Naive B cell (primary cell): ENCODE measurements at regions not wholly inside any gene's neighbourhood (a gene's known extent, or its start where the extent isn't known, plus 50 kb on each side); places are given as distances from the start of the nearest gene placed in this dataset.

ENCODE experiments used
- ATAC-seq, 2 donors: fragments of 150-1000 bp; cut with Tn5 transposase; 2 replicates each; pipeline ENCODE4 v1.10.0; 2021; ENCODE audit warnings: low read depth in 2 of 2, mild to moderate bottlenecking in 2 of 2, moderate library complexity in 2 of 2
- DNase-seq: peaks from one replicate; pipeline ENCODE4 v3.0.0; 2022
- H3K27ac Mint-ChIP-seq, 6 donors: one replicate each; pipeline ENCODE4 v1.8.0; 2020 to 2022; ENCODE audit warnings: mild to moderate bottlenecking in 6 of 6, mixed read lengths in 6 of 6, moderate library complexity in 5 of 6, inconsistent platforms in 2 of 6
- H3K27me3 Mint-ChIP-seq, 3 donors: one replicate each; pipeline ENCODE4 v1.8.0; 2021 to 2022; ENCODE audit warnings: mixed read lengths in 3 of 3, mild to moderate bottlenecking in 1 of 3
- H3K36me3 Mint-ChIP-seq, 2 donors: one replicate each; pipeline ENCODE4 v1.8.0; 2020 to 2022; ENCODE audit warnings: mixed read lengths in 2 of 2, inconsistent platforms in 1 of 2, mild to moderate bottlenecking in 1 of 2
- H3K4me1 Mint-ChIP-seq, 3 donors: one replicate each; pipeline ENCODE4 v1.8.0; 2020 to 2022; ENCODE audit warnings: mixed read lengths in 3 of 3, inconsistent platforms in 1 of 3, mild to moderate bottlenecking in 1 of 3, moderate library complexity in 1 of 3
- H3K4me3 Mint-ChIP-seq, 8 donors: one replicate each; pipeline ENCODE4 v1.8.0; 2020 to 2022; ENCODE audit warnings: mild to moderate bottlenecking in 8 of 8, mixed read lengths in 8 of 8, moderate library complexity in 8 of 8, inconsistent platforms in 2 of 8
- H3K9me3 Mint-ChIP-seq, 7 donors: one replicate each; pipeline ENCODE4 v1.8.0; 2020 to 2022; ENCODE audit warnings: mixed read lengths in 7 of 7, mild to moderate bottlenecking in 5 of 7, inconsistent platforms in 2 of 7, moderate library complexity in 1 of 7

DNA sequence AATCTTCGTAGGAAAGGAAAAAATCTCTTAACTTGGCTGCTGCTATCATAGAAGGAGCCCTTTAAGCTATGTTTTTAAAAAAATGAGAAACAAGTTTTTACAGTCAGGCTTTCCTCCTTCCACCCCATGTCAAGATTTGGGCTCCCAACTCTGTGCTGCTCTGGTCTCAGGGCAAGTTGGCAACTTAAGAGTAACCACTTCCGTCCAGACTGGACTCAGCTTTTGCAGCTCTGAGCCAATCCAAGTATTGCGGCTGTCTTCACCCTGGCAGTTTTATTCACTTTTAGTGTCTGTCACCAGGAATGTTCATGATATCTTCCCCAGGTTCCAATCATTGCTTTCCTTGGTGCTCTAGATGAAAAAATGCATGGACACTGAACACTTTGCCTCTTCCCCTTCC, 115.9 kb upstream of the GAS1 start:
- H3K36me3 Mint-ChIP-seq, result no peaks in the 10 kb centered on the region
- no peak overlapping the region for H3K27ac Mint-ChIP-seq
- ATAC-seq (no peak), DNase-seq (no peak)
- no peak overlapping the region for H3K4me3 Mint-ChIP-seq
- no peaks in the 10 kb centered on the region for H3K4me1 Mint-ChIP-seq
- peaks cover 0 to 14% (median 2%) of the 10 kb centered on the region in 7 donors for H3K9me3 Mint-ChIP-seq
- H3K27me3 Mint-ChIP-seq, result no peaks in the 10 kb centered on the region

DNA sequence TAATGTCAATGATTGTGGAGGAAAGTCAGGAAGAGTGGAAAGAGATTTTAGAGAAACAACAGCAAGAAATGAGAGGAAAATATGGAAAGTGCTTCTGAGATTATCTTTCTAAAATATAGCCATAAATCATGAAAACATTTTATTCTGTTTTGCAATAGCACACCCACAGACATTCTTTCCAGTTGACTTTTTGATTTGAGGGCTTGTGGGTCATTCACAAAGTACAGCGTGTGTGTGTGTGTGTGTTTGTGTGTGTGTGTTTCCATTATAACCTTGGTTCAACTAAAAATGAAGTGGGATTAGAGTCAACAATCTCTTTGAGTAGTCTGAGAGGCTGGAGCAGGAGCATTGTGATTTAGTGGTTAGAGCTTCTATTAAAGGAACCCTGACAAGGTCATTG, 116.6 kb upstream of the GAS1 start:
- ATAC-seq (no peak), DNase-seq (no peak)
- Mint-ChIP-seq H3K36me3 (no peaks in the 10 kb centered on the region), H3K27ac (no peak overlapping the region), H3K4me3 (no peak overlapping the region), H3K27me3 (no peaks in the 10 kb centered on the region), H3K4me1 (no peaks in the 10 kb centered on the region), H3K9me3 (peaks cover 0 to 11% (median 2%) of the 10 kb centered on the region in 7 donors)

DNA sequence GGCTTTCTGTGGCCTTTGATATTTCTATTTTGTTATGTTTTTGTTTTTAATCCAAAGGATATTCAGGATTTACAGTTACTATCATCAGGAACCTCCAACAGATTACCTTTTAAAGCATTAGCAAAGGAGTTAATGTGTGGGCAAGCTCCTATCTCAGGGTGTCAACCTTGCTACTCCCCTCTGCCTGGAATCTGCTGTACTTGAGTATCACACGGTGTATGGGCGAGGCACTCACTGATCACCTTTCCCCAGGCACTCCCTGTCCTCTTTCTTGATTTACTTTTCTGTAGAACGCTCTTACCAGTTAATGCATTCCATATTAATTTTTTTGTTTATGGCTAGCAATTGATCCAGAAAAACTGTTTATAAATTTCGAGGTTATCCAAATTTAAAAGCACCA, 117.0 kb upstream of the GAS1 start:
- ATAC-seq, result no peak
- Mint-ChIP-seq H3K27ac (no peak overlapping the region), H3K27me3 (no peaks in the 10 kb centered on the region), H3K9me3 (peaks cover 0 to 7% (median 2%) of the 10 kb centered on the region in 7 donors), H3K4me1 (no peaks in the 10 kb centered on the region), H3K4me3 (no peak overlapping the region), H3K36me3 (no peaks in the 10 kb centered on the region)
- DNase-seq, result no peak

DNA sequence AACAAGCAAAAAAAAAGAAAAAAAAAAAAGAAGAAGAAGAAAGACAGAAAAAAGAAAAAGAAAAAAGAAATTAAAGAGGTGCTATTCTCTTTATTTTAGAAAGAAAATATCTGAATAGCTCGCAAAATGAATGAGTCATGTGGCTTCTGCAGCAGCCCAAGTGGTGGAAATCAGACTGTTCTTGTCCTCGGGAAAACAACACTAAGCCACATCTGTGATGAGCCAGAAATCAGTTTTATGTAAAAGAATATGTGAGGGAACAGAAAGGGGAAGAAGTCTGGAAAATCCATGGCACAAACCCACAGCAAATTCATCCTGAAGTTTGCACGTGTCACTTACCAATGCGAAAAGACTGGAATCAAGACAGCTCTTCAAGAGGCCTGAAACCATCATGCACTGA, 118.7 kb upstream of the GAS1 start:
- Mint-ChIP-seq H3K27ac (no peak overlapping the region), H3K9me3 (peaks cover 0 to 7% (median 2%) of the 10 kb centered on the region in 7 donors), H3K36me3 (no peaks in the 10 kb centered on the region), H3K4me1 (no peaks in the 10 kb centered on the region), H3K27me3 (no peaks in the 10 kb centered on the region), H3K4me3 (no peak overlapping the region)
- ATAC-seq (no peak), DNase-seq (no peak)

DNA sequence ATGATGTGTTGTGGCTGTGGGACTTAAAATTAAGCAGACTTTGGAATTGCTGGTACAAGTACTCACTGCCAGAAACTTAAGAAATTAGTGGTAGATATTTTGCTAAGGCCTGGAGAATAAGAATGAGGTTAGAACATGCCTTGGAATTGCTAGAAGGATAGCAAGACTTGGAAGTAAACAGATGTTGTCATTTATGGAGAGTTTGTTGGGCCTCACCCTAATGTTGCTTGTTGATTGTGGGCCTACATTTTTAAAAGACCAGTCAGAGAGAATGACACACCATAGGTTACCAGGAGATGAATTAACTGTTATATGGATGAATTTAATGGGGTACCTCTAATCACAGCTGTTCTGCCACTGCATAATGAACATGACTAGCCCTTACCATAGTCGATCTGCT, 120.1 kb upstream of the GAS1 start:
- no peaks in the 10 kb centered on the region for H3K4me1 Mint-ChIP-seq
- no peak overlapping the region for H3K4me3 Mint-ChIP-seq
- H3K9me3 Mint-ChIP-seq, result peaks cover 0 to 7% (median 2%) of the 10 kb centered on the region in 7 donors
- DNase-seq (no peak), ATAC-seq (no peak)
- no peaks in the 10 kb centered on the region for H3K36me3 Mint-ChIP-seq
- H3K27ac Mint-ChIP-seq, result no peak overlapping the region
- no peaks in the 10 kb centered on the region for H3K27me3 Mint-ChIP-seq

DNA sequence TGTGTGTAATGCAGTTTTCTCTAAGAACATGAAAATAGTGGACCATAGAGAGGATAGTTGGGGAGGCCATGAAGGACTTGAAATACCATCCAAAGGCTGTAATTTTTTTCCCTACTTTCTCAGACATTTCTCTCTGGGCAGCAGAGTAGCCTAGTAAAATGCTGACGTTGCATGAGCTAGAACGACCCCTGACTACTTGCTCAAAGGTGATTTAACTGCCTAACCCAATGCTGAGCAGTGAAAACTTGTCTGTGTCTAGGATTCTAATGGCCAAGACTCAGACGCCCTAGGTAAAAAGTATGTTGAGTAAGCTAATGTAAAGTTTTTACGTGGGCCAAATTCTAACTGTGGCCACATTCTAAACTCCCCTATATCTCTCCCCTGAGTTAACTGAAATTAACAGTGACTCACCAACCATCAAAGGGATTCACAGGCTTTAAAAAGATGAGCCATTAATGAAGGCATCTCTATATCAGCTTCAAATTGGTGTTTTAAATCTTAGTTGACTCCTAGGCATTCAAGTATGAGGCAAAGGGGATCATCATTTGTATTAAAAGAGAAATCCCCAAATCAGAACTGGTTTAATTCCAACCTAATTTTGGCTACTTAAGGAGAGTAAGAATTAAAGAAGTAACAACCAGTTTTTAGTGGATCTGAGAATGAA, 121.0 kb upstream of the GAS1 start:
- no peak overlapping the region for H3K27ac Mint-ChIP-seq

DNA sequence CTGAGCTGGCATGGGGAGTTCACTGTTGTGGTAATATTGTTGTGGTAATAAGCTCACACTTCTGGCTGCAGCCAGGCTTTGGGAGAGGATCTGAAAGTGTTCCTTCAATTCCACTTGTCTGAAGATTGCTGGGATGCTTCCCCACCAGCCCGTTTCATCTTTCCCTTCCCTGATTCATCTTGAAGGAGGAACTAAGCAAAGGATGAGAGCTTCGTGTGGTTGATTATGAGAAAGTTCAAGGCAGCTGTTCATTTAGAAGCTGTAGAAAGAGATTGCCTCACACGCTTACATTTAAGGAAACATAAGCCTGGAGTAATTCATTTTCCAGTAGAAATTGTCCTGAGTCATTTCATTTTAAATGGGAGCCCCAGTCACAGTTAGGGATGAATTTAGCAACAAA, 122.4 kb upstream of the GAS1 start:
- ATAC-seq, result no peak
- H3K4me1 Mint-ChIP-seq, result no peaks in the 10 kb centered on the region
- DNase-seq, result no peak
- H3K27ac Mint-ChIP-seq, result no peak overlapping the region
- no peaks in the 10 kb centered on the region for H3K27me3 Mint-ChIP-seq
- peaks cover 0 to 7% (median 2%) of the 10 kb centered on the region in 7 donors for H3K9me3 Mint-ChIP-seq
- H3K36me3 Mint-ChIP-seq, result no peaks in the 10 kb centered on the region
- H3K4me3 Mint-ChIP-seq, result no peak overlapping the region

More for the DNA sequence above, 121.0 kb upstream of the GAS1 start:
- Mint-ChIP-seq H3K36me3 (no peaks in the 10 kb centered on the region), H3K4me3 (no peak overlapping the region), H3K4me1 (no peaks in the 10 kb centered on the region), H3K9me3 (peaks cover 0 to 7% (median 2%) of the 10 kb centered on the region in 7 donors), H3K27me3 (no peaks in the 10 kb centered on the region)
- DNase-seq (no peak), ATAC-seq (no peak)

DNA sequence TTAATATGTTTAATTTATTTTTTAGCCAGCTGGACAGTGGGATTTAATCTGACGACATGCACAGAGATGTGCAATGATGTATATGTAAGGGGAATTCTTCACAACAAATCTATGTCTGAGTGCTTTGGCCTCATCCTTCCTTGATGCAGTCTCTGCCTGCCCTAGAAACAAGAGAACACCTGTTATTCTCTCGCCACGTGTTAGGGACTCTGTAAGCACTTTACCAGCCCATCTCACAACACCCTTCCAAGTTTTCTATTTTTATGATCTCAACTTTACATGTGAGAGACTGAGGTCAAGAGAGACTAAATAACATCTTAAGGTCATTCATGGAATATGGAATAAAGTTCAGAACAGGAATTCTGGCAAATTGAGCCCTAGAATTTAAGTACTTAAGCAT, 123.0 kb upstream of the GAS1 start:
- no peak for DNase-seq
- H3K36me3 Mint-ChIP-seq, result no peaks in the 10 kb centered on the region
- no peak for ATAC-seq
- H3K4me3 Mint-ChIP-seq, result no peak overlapping the region
- peaks cover 0 to 7% (median 3%) of the 10 kb centered on the region in 7 donors for H3K9me3 Mint-ChIP-seq
- H3K27ac Mint-ChIP-seq, result no peak overlapping the region
- H3K4me1 Mint-ChIP-seq, result no peaks in the 10 kb centered on the region
- no peaks in the 10 kb centered on the region for H3K27me3 Mint-ChIP-seq

DNA sequence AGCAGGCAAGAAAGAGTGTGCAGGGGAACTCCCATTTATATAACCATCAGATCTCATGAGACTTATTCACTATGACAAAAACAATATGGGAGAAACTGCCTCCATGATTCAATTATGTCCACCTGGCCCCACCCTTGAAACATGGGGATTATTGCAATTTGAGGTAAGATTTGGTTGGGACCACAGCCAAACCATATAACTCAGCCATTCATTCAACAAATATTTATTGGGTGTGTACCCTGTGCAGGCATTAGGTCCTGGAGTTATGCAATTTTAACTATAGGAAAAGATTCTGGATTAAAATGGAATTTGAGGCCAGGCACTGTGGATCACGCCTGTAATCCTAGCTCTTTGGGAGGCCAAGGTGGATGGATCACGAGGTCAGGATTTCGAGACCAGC, 124.2 kb upstream of the GAS1 start:
- Mint-ChIP-seq H3K9me3 (peaks cover 0 to 7% (median 3%) of the 10 kb centered on the region in 7 donors), H3K36me3 (no peaks in the 10 kb centered on the region), H3K27ac (no peak overlapping the region), H3K27me3 (no peaks in the 10 kb centered on the region), H3K4me3 (no peak overlapping the region), H3K4me1 (no peaks in the 10 kb centered on the region)
- ATAC-seq, result no peak
- no peak for DNase-seq

DNA sequence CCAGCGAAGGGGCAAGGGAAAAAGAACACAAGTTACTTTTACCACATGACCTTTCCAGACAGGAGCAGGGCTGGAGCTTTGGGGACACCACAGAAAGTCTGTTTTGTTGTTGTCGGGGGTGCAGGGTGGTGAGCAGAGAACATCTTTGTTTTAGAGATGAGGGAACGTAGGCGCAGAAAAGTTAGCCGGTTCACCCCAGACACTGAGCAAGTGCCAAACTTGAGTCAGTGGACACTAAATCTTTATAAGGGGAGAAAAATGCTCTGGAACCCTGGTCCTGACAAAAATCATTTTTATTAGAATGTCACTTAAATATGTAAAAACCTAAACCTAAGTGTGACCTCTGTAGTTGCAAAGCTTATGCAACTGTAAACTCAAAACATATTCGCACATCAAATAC, 126.4 kb upstream of the GAS1 start:
- H3K4me3 Mint-ChIP-seq, result no peak overlapping the region
- peaks cover 0 to 4% (median 2%) of the 10 kb centered on the region in 7 donors for H3K9me3 Mint-ChIP-seq
- H3K27ac Mint-ChIP-seq, result no peak overlapping the region
- H3K36me3 Mint-ChIP-seq, result no peaks in the 10 kb centered on the region
- H3K27me3 Mint-ChIP-seq, result no peaks in the 10 kb centered on the region
- no peak for ATAC-seq
- no peaks in the 10 kb centered on the region for H3K4me1 Mint-ChIP-seq
- DNase-seq, result no peak

DNA sequence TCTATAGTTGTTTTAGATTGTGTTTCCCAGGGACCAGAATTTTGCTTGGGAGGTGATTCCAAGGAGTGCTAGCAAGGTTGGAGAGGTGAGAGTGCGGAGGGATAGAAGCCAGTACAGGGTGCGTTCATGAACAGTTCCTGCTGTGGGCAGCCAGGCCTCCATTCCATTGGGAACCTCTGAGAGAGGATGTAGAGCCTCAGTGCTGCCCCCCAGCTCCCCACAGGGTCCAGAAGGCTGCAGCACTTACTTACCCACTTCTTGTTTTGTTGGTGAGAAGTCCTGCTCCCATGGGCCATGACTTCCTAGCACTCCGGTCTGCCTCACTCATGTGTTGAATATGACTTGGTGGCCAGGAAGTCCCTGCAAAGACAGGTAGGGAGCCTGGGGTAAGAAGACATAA, 128.2 kb upstream of the GAS1 start:
- Mint-ChIP-seq H3K36me3 (no peaks in the 10 kb centered on the region), H3K4me1 (no peaks in the 10 kb centered on the region), H3K9me3 (peaks cover 4 to 20% (median 10%) of the 10 kb centered on the region in 7 donors), H3K27me3 (no peaks in the 10 kb centered on the region), H3K27ac (no peak overlapping the region), H3K4me3 (no peak overlapping the region)
- DNase-seq (no peak), ATAC-seq (no peak)

DNA sequence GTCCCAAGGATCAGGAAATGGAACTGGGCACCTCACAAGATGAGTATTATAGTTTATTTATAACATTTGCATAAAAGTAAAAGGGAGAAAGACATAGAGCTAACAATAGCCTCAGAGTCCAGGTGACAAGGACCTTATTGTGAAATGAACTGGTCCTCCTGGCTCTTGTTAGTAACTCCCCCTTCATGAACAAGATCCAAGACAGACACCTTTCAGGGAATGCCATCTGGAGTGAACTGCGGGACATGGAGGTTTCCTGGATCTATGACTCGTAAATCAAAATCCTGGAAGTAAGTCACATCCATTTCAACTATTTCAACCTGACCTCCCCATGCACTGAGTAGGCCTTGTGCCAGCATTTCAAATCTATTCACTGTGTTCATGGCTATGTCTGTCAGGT, 129.5 kb upstream of the GAS1 start:
- no peaks in the 10 kb centered on the region for H3K4me1 Mint-ChIP-seq
- H3K36me3 Mint-ChIP-seq, result no peaks in the 10 kb centered on the region
- H3K27ac Mint-ChIP-seq, result no peak overlapping the region
- DNase-seq (no peak), ATAC-seq (no peak)
- peaks cover 5 to 27% (median 8%) of the 10 kb centered on the region in 7 donors for H3K9me3 Mint-ChIP-seq
- no peak overlapping the region for H3K4me3 Mint-ChIP-seq
- H3K27me3 Mint-ChIP-seq, result no peaks in the 10 kb centered on the region

DNA sequence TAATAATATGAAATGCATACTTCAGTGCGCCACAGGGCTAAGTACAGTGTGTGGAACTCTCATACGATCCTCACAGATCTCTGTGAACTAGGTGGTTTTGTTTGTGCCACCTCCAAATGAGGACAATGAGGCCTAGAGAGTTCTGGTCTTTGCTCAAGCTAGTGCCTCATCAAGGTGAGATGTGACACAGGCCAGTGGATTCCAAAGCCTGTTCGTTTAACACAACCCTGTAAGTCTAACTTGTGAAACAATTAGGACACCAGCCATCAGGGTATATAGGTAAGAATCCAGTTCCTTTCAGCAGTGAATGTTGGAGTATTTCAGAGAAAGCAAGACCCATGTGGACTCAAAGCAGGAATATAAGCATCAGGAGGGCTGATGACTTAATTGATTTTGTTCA, 130.7 kb upstream of the GAS1 start:
- H3K36me3 Mint-ChIP-seq, result no peaks in the 10 kb centered on the region

DNA sequence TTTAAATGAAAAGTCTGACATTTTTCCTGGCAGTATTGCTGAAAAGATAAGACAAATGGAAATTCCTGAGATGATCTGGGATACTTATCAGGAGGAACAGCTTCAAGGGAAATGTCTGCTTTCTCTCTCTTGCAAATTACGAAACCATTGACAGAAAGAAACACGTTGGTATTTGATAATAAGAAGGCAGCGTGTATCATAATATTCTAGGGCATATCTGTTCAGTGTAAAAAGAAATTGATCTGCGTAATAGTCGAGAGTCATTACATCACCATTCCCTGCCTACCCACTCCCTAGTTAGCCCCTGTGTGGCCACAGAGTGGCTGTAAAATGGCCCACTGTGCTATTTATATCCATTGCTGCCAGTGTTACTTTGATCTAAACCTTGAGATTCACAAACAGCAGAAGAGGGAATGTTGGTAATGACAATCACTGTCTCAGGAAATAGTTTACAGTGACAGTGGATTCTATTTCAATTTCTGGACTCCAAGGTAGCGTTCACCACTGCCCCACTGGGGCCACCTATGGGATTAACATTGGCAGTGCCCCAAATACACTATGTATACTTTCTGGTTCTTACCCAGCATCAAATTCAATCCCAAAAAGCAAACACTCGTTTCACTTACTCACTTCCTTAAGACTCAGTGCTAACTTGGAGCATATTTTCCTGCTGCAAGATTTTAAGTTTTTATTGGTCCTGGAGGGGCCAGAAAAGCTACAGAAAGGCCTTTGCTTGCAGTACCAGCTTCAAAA, 133.4 kb upstream of the GAS1 start:
- ATAC-seq (no peak), DNase-seq (no peak)
- H3K27ac Mint-ChIP-seq, result no peak overlapping the region
- H3K4me3 Mint-ChIP-seq, result peak overlapping the region in 1 of 8 donors; percentile 42
- no peaks in the 10 kb centered on the region for H3K36me3 Mint-ChIP-seq
- no peaks in the 10 kb centered on the region for H3K4me1 Mint-ChIP-seq
- no peaks in the 10 kb centered on the region for H3K27me3 Mint-ChIP-seq
- peaks cover 3 to 27% (median 11%) of the 10 kb centered on the region in 7 donors for H3K9me3 Mint-ChIP-seq

More for the DNA sequence above, 130.7 kb upstream of the GAS1 start:
- Mint-ChIP-seq H3K4me1 (no peaks in the 10 kb centered on the region), H3K9me3 (peaks cover 5 to 27% (median 8%) of the 10 kb centered on the region in 7 donors), H3K4me3 (no peak overlapping the region), H3K27ac (no peak overlapping the region), H3K27me3 (no peaks in the 10 kb centered on the region)
- DNase-seq (no peak), ATAC-seq (no peak)
